Lower leg skin (tissue), 3 donors: ENCODE measurements at regions not wholly inside any gene's neighbourhood (a gene's known extent, or its start where the extent isn't known, plus 50 kb on each side); places are given as distances from the start of the nearest gene placed in this dataset.

ENCODE experiments used
- CTCF ChIP-seq, 3 donors: fragments of 450-650 bp; IDR thresholded peaks; one replicate each; pipeline ENCODE4 v1.5.1; 2016; ENCODE audit warnings: antibody characterized with exemption in 3 of 3, mild to moderate bottlenecking in 3 of 3, moderate library complexity in 2 of 3
- POLR2A ChIP-seq, 2 donors: fragments of 450-650 bp; IDR thresholded peaks; one replicate each; pipeline ENCODE4 v1.6.1; 2016 to 2017; ENCODE audit warnings: antibody characterized with exemption in 2 of 2, mild to moderate bottlenecking in 1 of 2, moderate library complexity in 1 of 2

- TF ChIP-seq CTCF (IDR thresholded peaks at IDR 0.05) (no peak), POLR2A (IDR thresholded peaks at IDR 0.05) (no peak)
Measured at GRCh38 chr15:79682285-79682684, 214.5 kb downstream of the MTHFS start.
